C4-2B (cell line): ENCODE measurements at regions not wholly inside any gene's neighbourhood (a gene's known extent, or its start where the extent isn't known, plus 50 kb on each side); places are given as distances from the start of the nearest gene placed in this dataset.

Experiments used
- CTCF ChIP-seq: fragments of 450-650 bp; conservative IDR thresholded peaks from 2 replicates; pipeline ENCODE4 v1.5.1; 2017; ENCODE audit warnings: mild to moderate bottlenecking
- ZFX ChIP-seq: fragments of 450-650 bp; IDR thresholded peaks from 2 replicates; pipeline ENCODE4 v1.6.1; 2017

- TF ChIP-seq CTCF (no peak), ZFX (no peak)
These were observed 366.0 kb upstream of the GRIA3 start for GRCh38 chrX:122818068-122818467.
